ENCODE measurements at regions not wholly inside any gene's neighbourhood (a gene's known extent, or its start where the extent isn't known, plus 50 kb on each side); places are given as distances from the start of the nearest gene placed in this dataset.
A peak's percentile ranks its signal among the peaks of the same experiment; 100 is the strongest.

- Mint-ChIP-seq H3K36me3 (peaks cover 4 to 8% of the 10 kb centered on the region in 2 donors), H3K4me1 (peaks cover 6 to 19% (median 7%) of the 10 kb centered on the region in 3 donors), H3K4me3 (no peak overlapping the region), H3K27ac (no peak overlapping the region), H3K27me3 (no peaks in the 10 kb centered on the region), H3K9me3 (peaks cover 0 to 9% (median 2%) of the 10 kb centered on the region in 7 donors)
- DNase-seq (no peak), ATAC-seq (ENCODE audit: low read depth in 2 of 2) (no peak)
These were observed 125.4 kb upstream of the COX10 start for GRCh38 chr17:13943909-13944308.

- H3K4me3 Mint-ChIP-seq = no peak overlapping the region
- peaks cover 6 to 15% (median 7%) of the 10 kb centered on the region in 3 donors for H3K4me1 Mint-ChIP-seq
- DNase-seq (no peak), ATAC-seq (ENCODE audit: low read depth in 2 of 2) (no peak)
- H3K36me3 Mint-ChIP-seq = no peaks in the 10 kb centered on the region
- peaks cover 0 to 5% (median 0%) of the 10 kb centered on the region in 3 donors for H3K27me3 Mint-ChIP-seq
- H3K27ac Mint-ChIP-seq = peak overlapping the region in 1 of 6 donors; percentile 64
- H3K9me3 Mint-ChIP-seq = no peaks in the 10 kb centered on the region
These were observed 121.8 kb upstream of the COX10 start for GRCh38 chr17:13947499-13947898.

GRCh38 chr17:13952009-13952750 is 117.1 kb upstream of the COX10 start:
- H3K36me3 Mint-ChIP-seq = no peaks in the 10 kb centered on the region
- no peak overlapping the region for H3K4me3 Mint-ChIP-seq
- H3K4me1 Mint-ChIP-seq = no peaks in the 10 kb centered on the region
- DNase-seq (no peak), ATAC-seq (ENCODE audit: low read depth in 2 of 2) (no peak)
- peaks cover 0 to 5% (median 0%) of the 10 kb centered on the region in 3 donors for H3K27me3 Mint-ChIP-seq
- no peak overlapping the region for H3K27ac Mint-ChIP-seq
- H3K9me3 Mint-ChIP-seq = no peaks in the 10 kb centered on the region

- Mint-ChIP-seq H3K27ac (no peak overlapping the region), H3K36me3 (no peaks in the 10 kb centered on the region), H3K27me3 (peaks cover 0 to 5% (median 0%) of the 10 kb centered on the region in 3 donors), H3K9me3 (no peaks in the 10 kb centered on the region), H3K4me3 (no peak overlapping the region), H3K4me1 (no peaks in the 10 kb centered on the region)
- DNase-seq (no peak), ATAC-seq (ENCODE audit: low read depth in 2 of 2) (no peak)
These were observed 115.5 kb upstream of the COX10 start for GRCh38 chr17:13953841-13954240.

- H3K36me3 Mint-ChIP-seq = no peaks in the 10 kb centered on the region
These were observed 111.7 kb upstream of the COX10 start for GRCh38 chr17:13957636-13958035.

GRCh38 chr17:13958773-13959172 is 110.5 kb upstream of the COX10 start:
- H3K27me3 Mint-ChIP-seq = no peaks in the 10 kb centered on the region
- H3K9me3 Mint-ChIP-seq = peaks cover 0 to 2% (median 0%) of the 10 kb centered on the region in 7 donors
- H3K4me1 Mint-ChIP-seq = peaks cover 10 to 21% (median 14%) of the 10 kb centered on the region in 3 donors
- no peaks in the 10 kb centered on the region for H3K36me3 Mint-ChIP-seq
- ATAC-seq (ENCODE audit: low read depth in 2 of 2) (no peak), DNase-seq (no peak)
- H3K27ac Mint-ChIP-seq = no peak overlapping the region
- no peak overlapping the region for H3K4me3 Mint-ChIP-seq

More at GRCh38 chr17:13957636-13958035, 111.7 kb upstream of the COX10 start:
- Mint-ChIP-seq H3K27me3 (no peaks in the 10 kb centered on the region), H3K4me3 (no peak overlapping the region), H3K9me3 (no peaks in the 10 kb centered on the region), H3K4me1 (peaks cover 5 to 16% (median 10%) of the 10 kb centered on the region in 3 donors), H3K27ac (no peak overlapping the region)
- ATAC-seq (ENCODE audit: low read depth in 2 of 2) (no peak), DNase-seq (no peak)

GRCh38 chr17:13961265-13961664 is 108.0 kb upstream of the COX10 start:
- Mint-ChIP-seq H3K36me3 (no peaks in the 10 kb centered on the region), H3K27ac (no peak overlapping the region), H3K9me3 (peaks cover 0 to 2% (median 0%) of the 10 kb centered on the region in 7 donors), H3K4me1 (peaks cover 10 to 21% (median 14%) of the 10 kb centered on the region in 3 donors), H3K4me3 (peak overlapping the region in 1 of 8 donors; percentile 49), H3K27me3 (no peaks in the 10 kb centered on the region)
- ATAC-seq (ENCODE audit: low read depth in 2 of 2) (no peak), DNase-seq (no peak)

GRCh38 chr17:13962716-13963240 is 106.5 kb upstream of the COX10 start:
- no peak overlapping the region for H3K4me3 Mint-ChIP-seq
- H3K36me3 Mint-ChIP-seq = no peaks in the 10 kb centered on the region
- H3K9me3 Mint-ChIP-seq = peaks cover 0 to 2% (median 0%) of the 10 kb centered on the region in 7 donors
- peak overlapping the region in 1 of 6 donors; percentile 27 for H3K27ac Mint-ChIP-seq
- ATAC-seq (ENCODE audit: low read depth in 2 of 2) (no peak), DNase-seq (no peak)
- no peaks in the 10 kb centered on the region for H3K27me3 Mint-ChIP-seq
- H3K4me1 Mint-ChIP-seq = peaks cover 10 to 21% (median 14%) of the 10 kb centered on the region in 3 donors

- H3K9me3 Mint-ChIP-seq = peaks cover 0 to 2% (median 0%) of the 10 kb centered on the region in 7 donors
- ATAC-seq (ENCODE audit: low read depth in 2 of 2) (no peak), DNase-seq (no peak)
- peaks cover 10 to 13% (median 10%) of the 10 kb centered on the region in 3 donors for H3K4me1 Mint-ChIP-seq
- no peak overlapping the region for H3K4me3 Mint-ChIP-seq
- no peak overlapping the region for H3K27ac Mint-ChIP-seq
- no peaks in the 10 kb centered on the region for H3K36me3 Mint-ChIP-seq
- H3K27me3 Mint-ChIP-seq = no peaks in the 10 kb centered on the region
These were observed 101.9 kb upstream of the COX10 start for GRCh38 chr17:13967416-13967815.

GRCh38 chr17:13970531-13970930 is 98.8 kb upstream of the COX10 start:
- no peak for DNase-seq
- Mint-ChIP-seq H3K36me3 (no peaks in the 10 kb centered on the region), H3K4me1 (peaks cover 3 to 6% (median 4%) of the 10 kb centered on the region in 3 donors), H3K27ac (no peak overlapping the region), H3K4me3 (peak overlapping the region in 1 of 8 donors; percentile 64), H3K9me3 (no peaks in the 10 kb centered on the region), H3K27me3 (no peaks in the 10 kb centered on the region)
- ATAC-seq (ENCODE audit: low read depth in 2 of 2) = no peak

GRCh38 chr17:13973960-13974651 is 95.2 kb upstream of the COX10 start:
- Mint-ChIP-seq H3K27ac (no peak overlapping the region), H3K27me3 (no peaks in the 10 kb centered on the region), H3K4me3 (no peak overlapping the region), H3K36me3 (no peaks in the 10 kb centered on the region), H3K4me1 (peaks cover 3 to 6% (median 4%) of the 10 kb centered on the region in 3 donors), H3K9me3 (peaks cover 0 to 4% (median 0%) of the 10 kb centered on the region in 7 donors)
- ATAC-seq (ENCODE audit: low read depth in 2 of 2) = no peak
- no peak for DNase-seq

- ATAC-seq (ENCODE audit: low read depth in 2 of 2) (no peak), DNase-seq (no peak)
- H3K4me3 Mint-ChIP-seq = no peak overlapping the region
- no peak overlapping the region for H3K27ac Mint-ChIP-seq
- peaks cover 0 to 11% of the 10 kb centered on the region in 2 donors for H3K36me3 Mint-ChIP-seq
- no peaks in the 10 kb centered on the region for H3K4me1 Mint-ChIP-seq
- peaks cover 0 to 4% (median 2%) of the 10 kb centered on the region in 7 donors for H3K9me3 Mint-ChIP-seq
- no peaks in the 10 kb centered on the region for H3K27me3 Mint-ChIP-seq
These were observed 91.5 kb upstream of the COX10 start for GRCh38 chr17:13977837-13978236.

GRCh38 chr17:13978478-13978877 is 90.8 kb upstream of the COX10 start:
- ATAC-seq (ENCODE audit: low read depth in 2 of 2) = no peak
- Mint-ChIP-seq H3K27ac (no peak overlapping the region), H3K4me3 (no peak overlapping the region), H3K4me1 (no peaks in the 10 kb centered on the region), H3K9me3 (peaks cover 0 to 4% (median 2%) of the 10 kb centered on the region in 7 donors), H3K36me3 (peaks cover 0 to 11% of the 10 kb centered on the region in 2 donors), H3K27me3 (no peaks in the 10 kb centered on the region)
- DNase-seq = no peak

All from naive B cell (primary cell).